ENCODE measurements at regions not wholly inside any gene's neighbourhood (a gene's known extent, or its start where the extent isn't known, plus 50 kb on each side); places are given as distances from the start of the nearest gene placed in this dataset.
"Not testable (repeated sequence)": the region's sequence is repeated elsewhere in the genome, so short reads cannot be mapped to it uniquely, and the experiment has no call there.

DNA sequence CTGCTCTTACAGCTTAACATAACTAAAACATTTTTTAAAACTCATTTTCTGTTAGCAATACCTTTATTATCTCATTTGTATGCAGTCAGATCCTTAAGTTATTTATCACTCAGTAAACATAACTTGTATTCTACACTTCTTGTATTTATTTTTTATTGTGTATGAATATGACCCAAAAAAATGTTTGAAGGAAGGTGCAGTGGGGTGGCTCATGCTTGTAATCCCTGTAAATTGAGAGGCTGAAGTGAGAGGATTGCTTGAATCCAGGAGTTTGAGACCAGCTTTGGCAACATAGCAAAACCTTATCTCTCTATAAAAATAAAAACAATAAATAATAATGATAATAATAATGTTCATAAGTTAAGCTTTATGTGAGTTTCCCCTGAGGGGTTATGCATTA, 1004.8 kb downstream of the SLITRK5 start:
- DNase-seq (ENCODE audit: low read depth in 4 of 4, low spot score in 1 of 4) = no peak

DNA sequence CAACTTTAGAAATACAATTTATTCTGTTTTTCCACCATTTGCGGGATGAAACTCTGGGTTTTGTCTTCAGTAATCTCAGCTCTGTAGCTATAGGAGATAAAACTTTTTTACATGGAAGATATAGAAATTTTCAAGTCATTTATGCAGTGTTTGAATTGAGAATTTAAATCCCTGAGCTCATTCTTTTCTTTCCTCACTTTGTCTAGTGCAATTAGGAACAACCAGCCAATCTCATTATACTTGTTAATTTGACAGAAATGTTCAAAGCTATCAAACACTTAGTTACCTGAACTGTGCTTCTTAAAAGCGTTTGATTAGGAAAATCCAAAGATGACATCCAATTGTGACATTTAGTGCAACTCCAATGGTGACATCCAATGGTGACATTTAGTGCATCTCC, 1014.3 kb downstream of the SLITRK5 start:
- DNase-seq (ENCODE audit: low read depth in 4 of 4, low spot score in 1 of 4) = no peak

DNA sequence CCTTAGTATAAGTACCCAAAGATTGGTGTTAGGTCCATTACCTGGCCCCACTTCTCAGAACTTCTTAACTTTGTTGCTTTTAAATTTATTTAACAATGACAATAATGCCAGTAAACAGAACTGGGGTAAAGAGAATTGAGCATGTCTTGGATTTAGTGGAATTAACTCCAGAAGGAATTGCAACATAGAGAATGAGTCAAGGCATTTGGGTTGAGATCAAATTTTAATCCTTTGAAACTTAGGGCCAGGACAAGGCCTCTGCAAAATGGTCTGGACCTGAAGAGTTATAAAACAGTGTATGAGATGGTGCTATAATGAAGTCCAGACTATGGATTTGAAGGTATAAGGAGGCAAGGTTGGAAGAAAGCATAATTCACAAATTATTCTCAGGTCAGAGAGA, 1030.4 kb downstream of the SLITRK5 start:
- no peak for DNase-seq (ENCODE audit: low read depth in 4 of 4, low spot score in 1 of 4)

DNA sequence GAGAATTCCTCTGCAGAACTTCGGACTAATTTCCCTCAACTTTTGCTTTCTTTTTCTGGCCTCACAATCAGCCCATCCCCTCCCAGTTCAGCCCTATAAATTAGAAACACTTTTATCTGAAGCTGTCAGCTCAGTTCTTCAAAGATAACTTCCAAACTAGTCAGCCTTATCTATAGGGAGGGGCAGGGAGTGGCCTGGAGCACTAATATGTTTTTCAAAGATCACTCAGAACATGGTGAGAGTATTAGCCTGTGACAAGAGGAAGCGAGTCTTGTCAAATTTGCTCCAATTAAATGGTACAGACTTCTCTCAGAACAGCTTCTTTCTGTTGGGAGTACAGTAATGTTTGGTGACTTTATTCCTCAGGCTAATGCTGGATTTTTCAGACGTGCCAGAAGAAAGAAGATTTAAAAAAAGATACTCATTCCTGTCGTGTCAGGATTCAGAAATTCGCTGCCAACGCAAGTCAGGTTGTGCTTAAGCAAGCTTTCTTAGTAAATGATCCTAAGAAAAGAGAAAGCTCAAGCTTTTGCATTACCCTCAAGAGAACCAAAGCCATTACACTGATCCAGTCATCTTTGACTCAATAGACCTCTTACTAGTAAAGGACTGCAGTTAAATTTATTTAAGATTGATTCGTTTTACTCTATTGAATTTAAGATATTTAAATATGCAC, 1033.6 kb downstream of the SLITRK5 start:
- no peak for DNase-seq (ENCODE audit: low read depth in 4 of 4, low spot score in 1 of 4)

DNA sequence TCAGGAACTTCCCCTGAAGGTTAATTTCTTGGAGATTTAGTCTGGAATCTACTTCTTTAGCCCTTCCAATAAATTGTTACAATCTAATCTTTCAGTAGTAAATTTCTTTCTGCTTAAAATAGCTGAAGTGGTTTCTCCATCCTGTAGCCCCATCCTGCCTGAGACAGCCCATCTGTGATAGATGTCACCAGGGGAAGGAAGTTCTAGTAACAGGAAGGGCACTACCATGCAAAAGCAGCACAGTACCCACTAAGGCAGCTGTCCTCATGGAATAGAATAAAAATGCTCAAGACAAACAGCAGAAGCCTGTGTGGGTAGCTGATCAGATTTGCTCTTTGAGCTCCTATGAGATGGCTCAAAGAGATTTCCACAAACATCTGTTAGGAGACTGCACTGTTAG, 1036.5 kb downstream of the SLITRK5 start:
- DNase-seq (ENCODE audit: low read depth in 4 of 4, low spot score in 1 of 4) = no peak

DNA sequence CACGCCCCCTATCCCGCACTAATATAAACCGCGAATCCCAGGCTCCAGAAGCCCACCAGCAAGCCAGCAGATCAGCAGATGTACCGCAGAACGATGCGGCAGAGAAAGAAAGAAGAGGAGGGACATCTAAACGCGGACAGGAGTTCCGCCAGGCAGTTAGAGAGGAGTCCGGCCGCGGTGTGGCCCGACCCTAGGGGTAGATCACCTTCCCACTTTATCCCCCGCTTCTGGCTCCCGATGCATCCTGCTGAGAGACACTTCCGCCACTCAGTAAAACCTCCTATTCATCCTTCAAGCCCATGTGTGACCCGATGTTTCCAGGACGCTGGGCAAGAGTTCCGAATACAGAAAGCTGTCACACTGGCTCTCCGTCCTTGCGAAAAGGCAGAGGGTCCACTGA, 1046.8 kb downstream of the SLITRK5 start:
- no peak for DNase-seq (ENCODE audit: low read depth in 4 of 4, low spot score in 1 of 4)

DNA sequence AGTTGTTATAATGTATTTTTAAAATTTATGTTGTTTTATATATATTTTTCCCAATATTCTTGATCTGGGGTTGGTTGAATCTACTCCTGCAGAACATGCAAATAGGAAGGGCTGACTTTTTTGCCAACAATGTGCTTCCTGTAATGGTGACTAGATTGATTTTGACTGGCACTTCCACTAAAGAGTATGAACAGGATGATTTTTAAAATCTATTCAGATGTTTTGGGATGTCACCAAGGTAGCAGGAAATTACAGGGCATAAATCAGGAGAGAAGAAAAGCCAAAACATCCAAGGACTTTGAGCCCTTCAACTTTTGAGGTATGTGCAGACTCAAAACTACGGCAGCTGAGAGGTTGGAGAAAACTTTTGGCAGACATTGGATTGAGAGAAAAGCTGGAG, 1047.6 kb downstream of the SLITRK5 start:
- no peak for DNase-seq (ENCODE audit: low read depth in 4 of 4, low spot score in 1 of 4)

DNA sequence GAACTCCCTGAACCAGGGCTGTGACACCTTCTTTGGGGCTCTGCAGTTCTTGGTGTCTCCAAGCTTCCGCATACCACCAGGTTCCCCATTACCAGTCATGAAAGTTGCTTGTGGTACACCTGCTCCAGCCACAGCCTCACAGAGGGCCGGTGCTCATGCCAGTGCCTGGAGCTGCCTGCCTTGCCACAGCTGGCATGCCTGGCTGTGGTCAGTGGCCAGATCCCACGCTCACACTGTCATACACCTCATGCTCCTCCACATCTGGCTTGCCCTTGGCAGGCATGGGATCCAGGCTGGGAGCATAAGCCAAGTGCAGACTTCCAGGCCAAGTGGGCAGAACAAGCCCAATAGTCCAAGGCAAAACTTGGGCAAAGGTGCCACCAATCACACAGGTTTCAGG, 1054.9 kb downstream of the SLITRK5 start:
- DNase-seq (ENCODE audit: low read depth in 4 of 4, low spot score in 1 of 4) = no peak

DNA sequence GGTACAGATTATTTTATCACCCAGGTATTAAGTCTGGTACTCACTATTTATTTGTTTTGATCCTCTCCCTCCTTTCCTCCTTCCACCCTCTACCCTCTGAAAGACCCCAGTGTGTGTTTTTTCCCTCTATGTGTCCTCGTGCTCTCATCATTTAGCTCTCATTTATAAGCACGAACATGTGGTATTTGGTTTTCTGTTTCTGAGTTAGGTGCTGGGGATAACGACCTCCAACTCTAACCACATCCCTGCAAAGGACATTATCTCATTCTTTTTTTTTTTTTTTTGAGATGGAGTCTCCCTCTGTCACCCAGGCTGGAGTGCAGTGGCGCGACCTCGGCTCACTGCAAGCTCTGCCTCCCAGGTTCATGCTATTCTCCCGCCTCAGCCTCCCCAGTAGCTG, 1056.1 kb downstream of the SLITRK5 start:
- DNase-seq (ENCODE audit: low read depth in 4 of 4, low spot score in 1 of 4) = not testable (repeated sequence)

DNA sequence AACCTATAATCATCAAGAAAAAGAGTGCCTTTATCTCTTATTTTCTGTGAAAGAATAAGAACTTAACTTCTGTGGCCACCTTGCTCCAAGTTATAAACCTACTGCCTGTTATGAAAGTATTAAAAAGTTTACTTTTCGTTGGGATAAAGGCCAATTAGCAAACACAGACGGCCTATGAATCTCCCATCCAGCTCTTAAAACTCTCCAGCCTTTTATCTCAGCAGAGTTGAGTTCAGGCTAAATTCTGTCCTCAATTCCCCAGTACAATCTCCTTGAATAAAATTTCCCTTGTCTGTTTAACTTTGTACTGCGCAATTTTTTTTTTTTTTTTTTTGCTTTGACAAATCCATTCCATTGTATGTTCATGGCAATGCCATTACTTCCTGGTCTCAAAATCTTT, 1058.4 kb downstream of the SLITRK5 start:
- DNase-seq (ENCODE audit: low read depth in 4 of 4, low spot score in 1 of 4) = no peak

DNA sequence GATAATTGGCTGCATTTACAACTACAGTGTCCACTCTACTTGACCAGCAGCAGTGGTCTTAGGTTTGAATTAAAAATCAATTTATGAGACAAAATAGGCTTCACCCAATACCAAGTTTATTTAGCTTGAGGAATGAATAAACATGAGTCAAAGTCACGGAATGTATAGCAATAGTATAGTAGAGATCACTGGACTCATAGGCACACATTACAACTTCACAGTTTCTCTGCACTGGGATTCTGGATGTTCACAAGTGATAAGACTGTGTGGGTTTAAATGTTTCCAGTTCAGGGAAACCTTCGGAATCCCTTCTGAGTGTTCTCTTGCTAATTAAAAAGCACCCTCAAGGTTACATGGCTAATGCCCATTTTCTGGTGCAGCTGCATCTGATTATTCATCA, 1064.9 kb downstream of the SLITRK5 start:
- no peak for DNase-seq (ENCODE audit: low read depth in 4 of 4, low spot score in 1 of 4)

DNA sequence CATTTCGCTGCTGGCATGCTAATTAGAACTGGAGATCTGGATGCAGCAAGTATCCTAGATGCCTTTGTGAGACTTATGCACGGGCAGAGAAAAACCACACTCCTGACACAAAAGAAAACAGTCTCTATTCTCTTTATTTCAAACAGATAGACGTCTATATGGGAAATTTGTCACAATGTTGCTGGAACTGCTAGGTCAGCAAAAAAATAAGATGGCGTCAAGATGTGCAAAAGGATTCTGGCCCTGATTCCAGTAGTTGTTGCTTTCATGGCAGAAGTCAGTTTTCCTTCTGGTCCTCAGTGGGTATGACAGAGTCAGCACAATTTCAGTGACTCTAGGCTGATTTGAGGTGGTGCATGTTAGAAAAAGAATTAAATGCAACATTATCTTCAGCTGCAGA, 1068.0 kb downstream of the SLITRK5 start:
- no peak for DNase-seq (ENCODE audit: low read depth in 4 of 4, low spot score in 1 of 4)

DNA sequence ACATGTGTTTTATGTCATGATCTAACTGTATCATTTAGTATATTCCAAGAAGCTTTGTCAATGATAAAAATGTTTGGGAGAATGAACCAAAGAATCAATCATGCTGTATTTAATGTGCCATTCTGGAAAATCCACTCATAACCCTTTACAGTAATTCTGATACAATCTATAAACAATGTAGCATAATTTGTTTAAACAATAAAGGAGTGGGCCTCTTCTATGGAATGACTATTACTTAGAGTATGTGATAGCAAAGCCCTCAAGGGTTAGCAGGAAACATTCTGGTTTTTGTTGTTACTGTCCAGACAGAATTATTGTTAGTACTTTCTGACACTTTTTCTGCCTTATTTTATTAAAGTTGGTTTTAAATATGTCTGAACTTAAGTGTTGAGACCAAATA, 1073.1 kb downstream of the SLITRK5 start:
- no peak for DNase-seq (ENCODE audit: low read depth in 4 of 4, low spot score in 1 of 4)

DNA sequence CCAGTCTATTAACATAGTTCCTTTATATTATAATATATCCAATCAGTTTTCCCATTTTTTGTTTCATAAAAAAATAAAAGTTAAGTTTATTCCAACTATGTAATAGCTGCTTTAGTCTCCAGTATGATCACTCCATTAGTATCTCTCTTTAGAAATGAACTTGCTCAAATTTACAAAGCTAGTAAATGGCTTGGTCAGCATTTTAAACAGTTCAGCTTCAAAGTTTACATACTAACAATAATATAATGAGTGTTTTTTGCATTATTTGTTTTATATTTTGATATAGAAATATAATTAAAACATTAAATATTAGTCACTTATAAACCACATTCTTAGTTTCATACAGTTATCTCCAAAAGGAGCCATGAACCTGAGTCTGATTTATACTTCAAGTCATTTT, 1073.8 kb downstream of the SLITRK5 start:
- DNase-seq (ENCODE audit: low read depth in 4 of 4, low spot score in 1 of 4) = no peak

DNA sequence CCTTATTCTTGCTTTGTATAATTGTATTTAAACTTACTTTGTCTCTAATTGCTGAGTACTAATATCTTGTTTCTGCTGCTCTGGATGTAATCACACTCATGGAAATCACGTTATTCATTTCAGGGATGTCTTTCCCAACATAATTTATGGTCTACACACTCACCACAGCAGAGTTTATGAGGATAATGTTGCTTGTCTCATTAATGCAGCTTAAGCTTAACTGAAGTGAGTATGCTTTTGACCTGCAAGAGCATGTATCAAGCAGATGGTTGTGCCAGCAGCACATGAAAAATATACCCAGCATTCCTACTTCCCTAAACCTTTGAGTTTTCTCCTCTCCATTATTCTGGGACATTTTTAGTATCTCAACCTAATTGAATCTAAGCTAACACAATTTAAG, 1080.9 kb downstream of the SLITRK5 start:
- DNase-seq (ENCODE audit: low read depth in 4 of 4, low spot score in 1 of 4) = no peak

DNA sequence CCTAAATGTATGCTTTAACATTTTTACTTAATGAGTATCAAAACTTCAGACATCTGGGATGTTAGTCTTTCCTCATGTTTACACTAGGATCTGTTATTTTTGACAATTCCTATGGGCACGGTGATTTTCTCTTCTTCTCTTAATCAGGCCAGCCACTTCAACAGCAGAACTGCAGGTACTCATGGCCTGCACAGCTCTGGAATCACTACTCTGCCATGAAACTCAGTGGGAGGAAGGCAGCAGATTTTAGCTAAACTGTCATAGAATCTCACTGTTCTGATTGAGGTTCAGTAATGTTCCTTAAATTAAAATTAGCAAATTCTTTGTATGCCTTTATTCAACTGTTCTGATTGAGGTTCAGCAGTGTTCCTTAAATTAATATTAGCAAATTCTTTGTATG, 1083.0 kb downstream of the SLITRK5 start:
- no peak for DNase-seq (ENCODE audit: low read depth in 4 of 4, low spot score in 1 of 4)

DNA sequence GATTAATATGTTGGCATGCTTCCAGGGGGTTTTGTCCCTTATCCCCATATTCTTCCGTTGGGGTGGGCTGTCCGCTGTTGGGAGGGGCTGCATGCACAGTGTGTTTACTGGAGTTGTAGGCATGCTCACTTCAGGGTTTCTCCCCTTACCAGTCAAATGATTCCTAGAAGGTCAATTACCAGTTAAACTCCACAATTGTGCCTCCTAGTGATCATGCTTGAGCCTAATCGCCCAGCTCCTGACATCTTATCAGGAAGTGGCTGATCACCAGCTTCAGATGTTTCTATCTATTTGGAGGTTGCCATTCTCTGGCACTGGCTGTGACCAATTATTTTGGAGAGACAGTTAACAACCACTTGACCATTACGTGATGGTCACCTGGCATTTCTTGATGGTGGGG, 1090.0 kb downstream of the SLITRK5 start:
- no peak for DNase-seq (ENCODE audit: low read depth in 4 of 4, low spot score in 1 of 4)

DNA sequence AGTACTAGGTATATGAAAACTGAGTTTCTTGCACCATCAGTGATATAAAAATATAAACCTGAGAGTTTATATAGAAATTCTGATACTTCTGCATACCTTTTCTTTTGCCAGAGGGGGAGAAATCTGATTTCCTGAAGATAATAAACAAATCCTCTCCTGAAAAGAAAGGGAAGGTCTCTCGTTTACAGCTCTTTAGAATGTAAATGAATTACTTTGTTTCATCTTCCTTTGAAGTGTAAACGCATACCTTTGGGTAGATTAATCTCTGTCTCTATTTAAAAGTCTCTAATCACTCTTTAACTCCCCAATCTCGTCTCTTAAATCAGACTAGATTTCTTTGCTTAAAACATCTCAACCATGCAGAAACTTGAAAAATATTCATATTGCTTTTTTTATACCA, 1092.9 kb downstream of the SLITRK5 start:
- DNase-seq (ENCODE audit: low read depth in 4 of 4, low spot score in 1 of 4) = no peak

DNA sequence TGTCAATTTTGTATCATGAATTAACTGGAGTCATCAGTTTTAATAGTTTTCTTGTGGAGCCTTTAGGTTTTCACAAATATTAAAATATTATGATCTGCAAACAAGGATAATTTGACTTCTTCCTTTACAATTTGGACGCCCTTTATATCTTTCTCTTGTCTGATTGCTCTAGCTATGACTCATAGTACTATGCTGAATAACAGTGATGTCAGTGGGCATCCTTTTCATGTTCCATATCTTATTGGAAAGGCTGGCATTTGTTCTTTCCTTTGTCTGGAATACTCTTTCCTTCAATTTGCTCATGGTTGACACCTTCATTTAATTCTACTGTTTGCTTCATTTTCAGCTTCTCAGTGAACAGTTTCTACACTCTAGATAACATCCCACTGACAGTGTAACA, 1129.3 kb downstream of the SLITRK5 start:
- no peak for DNase-seq (ENCODE audit: low read depth in 4 of 4, low spot score in 1 of 4)

DNA sequence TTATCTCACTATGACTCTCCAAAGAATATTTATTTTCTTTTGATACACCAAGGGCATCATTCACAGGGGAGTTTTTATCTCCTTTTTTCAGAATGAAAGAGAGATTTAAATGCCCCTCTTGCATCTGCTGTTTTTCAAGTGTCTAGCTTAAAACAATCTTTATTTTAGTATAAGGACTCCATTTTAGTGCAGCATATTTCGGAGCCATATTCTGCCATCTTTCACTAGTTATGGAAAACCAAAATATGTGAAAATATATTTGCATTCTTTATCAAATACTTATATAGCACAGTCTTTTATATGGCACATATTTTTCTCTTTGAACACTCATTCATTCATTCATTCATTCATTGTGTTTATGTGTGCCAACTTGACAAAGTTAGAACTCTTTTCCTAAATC, 1130.2 kb downstream of the SLITRK5 start:
- no peak for DNase-seq (ENCODE audit: low read depth in 4 of 4, low spot score in 1 of 4)

DNA sequence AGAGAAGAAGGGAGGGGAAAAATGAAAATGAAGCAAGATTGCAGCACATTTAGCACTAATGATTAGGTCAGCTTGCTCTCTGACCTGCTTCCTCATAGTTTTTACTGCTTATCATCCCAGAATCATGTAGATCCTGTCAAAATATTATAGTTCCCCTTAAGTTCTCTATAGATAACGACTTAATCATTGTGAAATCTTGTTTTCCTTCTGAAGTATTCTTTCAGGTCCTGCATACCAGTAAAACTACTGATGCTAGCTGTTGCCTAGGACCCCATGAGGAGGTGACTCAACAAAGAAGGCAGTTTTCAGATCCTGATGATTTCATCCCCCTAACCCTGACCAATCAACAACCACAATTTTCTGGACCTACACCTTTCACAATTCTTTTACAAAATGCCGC, 1131.7 kb downstream of the SLITRK5 start:
- no peak for DNase-seq (ENCODE audit: low read depth in 4 of 4, low spot score in 1 of 4)

DNA sequence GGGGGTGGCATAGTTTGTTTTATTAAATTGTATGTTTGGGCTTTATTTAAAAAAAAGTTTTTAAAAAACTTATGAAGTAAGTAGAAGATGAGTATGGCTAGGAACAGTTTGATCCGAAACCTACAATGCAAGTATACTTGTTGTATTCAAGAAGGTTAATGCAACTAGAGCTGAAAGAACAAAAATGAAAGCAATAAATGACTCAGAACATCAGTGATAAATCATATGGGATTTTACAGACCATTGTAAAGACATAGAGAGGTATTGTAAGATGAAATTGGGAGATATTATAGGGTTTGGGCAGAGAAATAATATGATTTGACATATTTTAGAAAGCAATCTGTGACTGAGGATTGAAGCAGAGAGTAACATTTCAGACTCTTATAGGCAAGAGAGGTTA, 1135.3 kb downstream of the SLITRK5 start:
- DNase-seq (ENCODE audit: low read depth in 4 of 4, low spot score in 1 of 4) = no peak

DNA sequence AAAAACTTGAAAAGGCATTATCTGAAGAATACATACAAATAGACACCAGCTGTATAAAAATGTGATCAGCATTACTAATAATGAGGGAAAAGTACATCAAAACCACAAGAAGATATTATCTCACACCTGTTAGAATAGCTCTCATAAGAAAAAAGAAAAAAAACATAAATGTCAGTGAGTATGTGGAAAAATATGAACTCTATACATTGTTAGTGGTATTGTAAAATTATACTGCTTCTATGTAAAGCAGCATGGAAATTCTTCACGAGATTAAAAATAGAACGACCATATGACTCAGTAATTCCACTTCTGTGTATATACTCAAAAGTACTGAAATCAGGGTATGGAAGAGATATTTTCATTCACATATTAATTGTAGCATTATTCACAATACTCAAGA, 1146.4 kb downstream of the SLITRK5 start:
- no peak for DNase-seq (ENCODE audit: low read depth in 4 of 4, low spot score in 1 of 4)

DNA sequence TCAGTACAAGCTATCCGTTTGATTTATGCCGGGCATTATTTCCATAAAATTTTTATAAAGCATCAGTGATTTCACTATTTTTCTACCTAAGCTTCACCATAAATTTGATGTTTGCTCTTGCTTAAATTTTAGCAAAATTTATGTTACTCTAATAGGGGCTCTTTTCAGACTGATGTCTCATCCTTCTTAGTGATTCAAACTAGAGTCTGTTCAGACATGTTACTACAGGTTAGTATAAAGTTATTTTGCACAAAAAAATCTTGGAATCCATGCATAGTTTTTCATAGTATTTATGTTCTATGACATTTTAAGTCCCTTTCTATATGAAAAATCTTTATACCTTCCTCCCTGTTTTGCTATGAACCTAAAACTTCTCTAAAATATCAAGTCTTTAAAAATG, 1151.9 kb downstream of the SLITRK5 start:
- DNase-seq (ENCODE audit: low read depth in 4 of 4, low spot score in 1 of 4) = no peak
